Fibroblast of lung (primary cell): ENCODE measurements at regions not wholly inside any gene's neighbourhood (a gene's known extent, or its start where the extent isn't known, plus 50 kb on each side); places are given as distances from the start of the nearest gene placed in this dataset.

Source experiments
- EZH2 ChIP-seq: IDR thresholded peaks from 2 replicates; pipeline ENCODE4 v1.5.1; 2012; ENCODE audit warnings: low read length, control low read depth, mild to moderate bottlenecking; ENCODE audit errors: missing control alignments
- TF ChIP-seq, protein P1 (sequence below), 2 donors: IDR thresholded peaks in 1 of 2; conservative IDR thresholded peaks in 1 of 2; 1 replicate in 1 of 2; 2 replicates in 1 of 2; pipeline ENCODE4 v1.5.1; 2011 to 2012; ENCODE audit warnings: low read length in 2 of 2, control low read depth in 1 of 2, inconsistent platforms in 1 of 2, low read depth in 1 of 2, mild to moderate bottlenecking in 1 of 2

- TF ChIP-seq, protein P1, sequence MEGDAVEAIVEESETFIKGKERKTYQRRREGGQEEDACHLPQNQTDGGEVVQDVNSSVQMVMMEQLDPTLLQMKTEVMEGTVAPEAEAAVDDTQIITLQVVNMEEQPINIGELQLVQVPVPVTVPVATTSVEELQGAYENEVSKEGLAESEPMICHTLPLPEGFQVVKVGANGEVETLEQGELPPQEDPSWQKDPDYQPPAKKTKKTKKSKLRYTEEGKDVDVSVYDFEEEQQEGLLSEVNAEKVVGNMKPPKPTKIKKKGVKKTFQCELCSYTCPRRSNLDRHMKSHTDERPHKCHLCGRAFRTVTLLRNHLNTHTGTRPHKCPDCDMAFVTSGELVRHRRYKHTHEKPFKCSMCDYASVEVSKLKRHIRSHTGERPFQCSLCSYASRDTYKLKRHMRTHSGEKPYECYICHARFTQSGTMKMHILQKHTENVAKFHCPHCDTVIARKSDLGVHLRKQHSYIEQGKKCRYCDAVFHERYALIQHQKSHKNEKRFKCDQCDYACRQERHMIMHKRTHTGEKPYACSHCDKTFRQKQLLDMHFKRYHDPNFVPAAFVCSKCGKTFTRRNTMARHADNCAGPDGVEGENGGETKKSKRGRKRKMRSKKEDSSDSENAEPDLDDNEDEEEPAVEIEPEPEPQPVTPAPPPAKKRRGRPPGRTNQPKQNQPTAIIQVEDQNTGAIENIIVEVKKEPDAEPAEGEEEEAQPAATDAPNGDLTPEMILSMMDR (conservative IDR thresholded peaks at IDR 0.05 in 1 of 2, IDR thresholded peaks at IDR 0.05 in 1 of 2; ENCODE audit: low read depth in 1 of 2, low read length in 2 of 2), result peak; percentile 35 to 48
- TF ChIP-seq EZH2, result no peak
Measured at GRCh38 chrX:10769195-10769594, 148.8 kb upstream of the MID1 start.
